PC-3 (cell line): ENCODE measurements at regions not wholly inside any gene's neighbourhood (a gene's known extent, or its start where the extent isn't known, plus 50 kb on each side); places are given as distances from the start of the nearest gene placed in this dataset.

ENCODE experiments used
- CTCF ChIP-seq: fragments of 300-600 bp; sonication (generic); conservative IDR thresholded peaks from 2 replicates; pipeline ENCODE4 v1.5.1; 2017; ENCODE audit warnings: antibody characterized with exemption, low read depth, mild to moderate bottlenecking, low read length
- EZH2 ChIP-seq: fragments of 300-600 bp; sonication (generic); IDR thresholded peaks from one replicate; pipeline ENCODE4 v1.6.1; 2017; ENCODE audit warnings: antibody characterized with exemption, mild to moderate bottlenecking, low read length; ENCODE audit not compliant: unreplicated experiment
- EZH2phosphoT487 ChIP-seq: fragments of 300-600 bp; sonication (generic); IDR thresholded peaks from 2 replicates; pipeline ENCODE4 v1.6.1; 2018; ENCODE audit warnings: mild to moderate bottlenecking, antibody characterized with exemption, low read length, borderline replicate concordance

DNA sequence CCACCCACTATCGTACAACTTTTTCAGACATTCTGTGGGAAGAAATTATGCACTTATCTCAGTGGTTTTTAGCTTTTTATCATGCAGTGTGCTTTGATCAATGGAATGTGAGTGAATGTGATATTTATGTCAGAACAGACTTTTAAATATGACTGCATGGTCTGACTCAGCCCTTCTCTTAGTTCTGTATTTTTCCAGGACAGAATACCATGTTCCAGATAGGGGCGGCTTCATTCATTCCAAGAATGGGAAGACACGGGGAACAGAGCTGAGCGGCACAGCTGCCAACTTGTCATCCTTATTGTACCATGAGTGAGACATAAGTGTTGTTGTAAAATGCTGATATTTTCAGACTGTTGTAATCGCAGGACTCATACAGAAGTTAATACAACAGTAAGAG is 214.6 kb upstream of the NCAM2 start:
- no peak for TF ChIP-seq CTCF
- no peak for TF ChIP-seq EZH2phosphoT487
- no peak for TF ChIP-seq EZH2
